DMS153 (cell line): ENCODE measurements at regions not wholly inside any gene's neighbourhood (a gene's known extent, or its start where the extent isn't known, plus 50 kb on each side); places are given as distances from the start of the nearest gene placed in this dataset.
"Not testable (repeated sequence)": the region's sequence is repeated elsewhere in the genome, so short reads cannot be mapped to it uniquely, and the experiment has no call there.

ENCODE experiments used
- DNase-seq: peaks from one replicate; lab custom pipeline; 2025; lab: John Stamatoyannopoulos, UW

DNA sequence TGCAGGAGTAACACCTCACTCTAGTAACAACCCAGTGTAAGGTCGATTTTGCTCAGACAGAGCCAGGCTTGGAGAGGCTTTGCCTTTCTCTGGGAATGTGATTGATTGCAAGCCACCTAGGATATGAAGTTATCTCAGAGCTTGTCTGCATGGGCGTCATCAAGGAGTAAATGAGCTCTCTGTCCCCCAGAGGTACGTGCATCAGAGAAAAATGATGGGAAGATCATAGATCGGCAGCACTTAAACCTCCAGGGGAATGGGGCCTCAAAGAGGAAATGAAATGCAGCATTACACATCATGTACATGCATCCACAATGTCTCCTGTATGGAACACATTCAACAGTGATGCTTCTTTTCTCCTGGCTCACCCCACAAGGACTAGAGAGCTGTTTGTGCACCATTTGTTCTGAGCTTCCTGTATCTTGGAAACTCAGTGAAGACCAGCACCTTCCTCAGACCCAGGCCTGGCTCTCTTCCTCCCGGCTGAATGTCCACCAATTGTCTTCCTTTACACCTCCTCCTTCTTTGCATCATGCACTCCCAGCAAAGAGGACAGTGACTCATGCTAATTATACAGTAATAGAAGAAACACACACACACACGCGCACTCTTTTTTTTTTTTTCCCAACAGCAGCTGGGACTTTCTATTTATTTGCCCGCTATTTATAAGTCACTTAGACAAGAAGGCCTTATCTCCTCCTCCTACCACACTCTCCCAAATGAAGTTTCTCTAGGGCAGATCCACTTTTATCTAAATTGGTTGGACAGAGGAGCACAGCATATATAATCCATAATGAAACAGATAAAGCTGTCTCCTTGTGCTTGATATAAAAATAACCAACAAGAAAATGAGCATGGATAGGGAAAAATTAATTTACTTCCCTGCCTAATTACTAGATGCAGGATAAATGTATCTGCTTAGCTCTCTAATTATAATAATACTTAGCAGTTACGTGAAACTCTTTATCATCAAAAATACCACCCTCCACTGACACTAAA is 990.7 kb downstream of the CCSER2 start:
- peak; percentile 43 for DNase-seq

- no peak for DNase-seq
These were observed 991.4 kb downstream of the CCSER2 start for GRCh38 chr10:85319826-85320225.

DNA sequence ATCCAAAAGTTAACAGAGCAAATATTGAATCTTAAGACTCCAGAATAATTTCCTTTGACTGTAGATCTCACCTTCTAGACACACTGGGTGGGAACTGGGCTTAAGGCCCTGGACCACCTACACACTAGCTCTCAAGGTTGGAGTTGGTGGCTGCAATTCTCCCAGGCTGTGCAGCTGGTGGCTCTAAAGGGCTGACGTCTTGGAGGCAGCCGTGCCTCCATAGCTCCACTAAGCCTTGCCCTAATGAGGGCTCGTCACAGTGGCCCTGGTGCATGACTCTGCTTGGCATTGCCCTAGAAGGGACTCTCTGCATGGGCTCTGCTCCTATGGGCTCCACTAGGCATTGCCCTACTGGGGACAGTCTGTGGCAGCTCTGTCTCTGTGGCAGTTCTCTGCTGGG is 1005.2 kb downstream of the CCSER2 start:
- DNase-seq = no peak

- DNase-seq = no peak
These were observed 1004.2 kb downstream of the GRID1 start for GRCh38 chr10:85362401-85362800.

GRCh38 chr10:85377029-85377806 is 989.4 kb downstream of the GRID1 start:
- DNase-seq = no peak

GRCh38 chr10:85379338-85379737 is 987.3 kb downstream of the GRID1 start:
- no peak for DNase-seq

DNA sequence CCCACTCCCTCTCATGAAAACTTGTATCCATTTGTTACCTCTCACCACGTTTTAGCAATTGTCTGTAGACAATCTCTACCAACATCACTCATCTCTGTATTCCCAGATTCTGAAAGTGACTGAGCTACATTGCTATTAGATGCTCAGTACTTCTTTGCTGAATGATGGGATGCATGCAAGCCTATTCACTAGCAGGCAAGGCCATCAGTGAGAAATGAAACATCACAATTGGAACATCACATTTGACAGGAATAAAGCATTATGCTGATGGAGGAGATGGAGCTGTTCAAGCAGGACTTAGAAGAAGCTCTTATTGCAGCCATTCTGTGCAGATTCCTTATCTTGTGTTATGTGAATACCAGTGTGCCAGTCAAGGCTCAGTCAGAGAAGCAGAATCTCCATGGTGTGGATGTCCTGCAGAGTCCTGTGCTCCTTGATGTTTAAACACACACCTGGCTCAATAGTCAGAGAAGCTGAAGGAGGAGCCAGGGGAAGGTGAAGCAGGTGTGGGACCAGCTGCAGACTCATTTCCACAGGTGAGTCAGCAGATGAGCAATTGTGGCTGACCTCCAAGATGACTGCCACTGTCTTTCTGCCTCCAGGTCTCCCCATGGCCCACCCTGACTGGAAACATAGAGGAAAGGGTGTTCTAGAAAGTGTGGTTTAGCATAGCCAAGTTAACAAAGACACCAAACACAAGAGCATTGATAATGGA is 965.5 kb downstream of the GRID1 start:
- DNase-seq = no peak

GRCh38 chr10:85402541-85402940 is 964.1 kb downstream of the GRID1 start:
- DNase-seq = no peak

DNA sequence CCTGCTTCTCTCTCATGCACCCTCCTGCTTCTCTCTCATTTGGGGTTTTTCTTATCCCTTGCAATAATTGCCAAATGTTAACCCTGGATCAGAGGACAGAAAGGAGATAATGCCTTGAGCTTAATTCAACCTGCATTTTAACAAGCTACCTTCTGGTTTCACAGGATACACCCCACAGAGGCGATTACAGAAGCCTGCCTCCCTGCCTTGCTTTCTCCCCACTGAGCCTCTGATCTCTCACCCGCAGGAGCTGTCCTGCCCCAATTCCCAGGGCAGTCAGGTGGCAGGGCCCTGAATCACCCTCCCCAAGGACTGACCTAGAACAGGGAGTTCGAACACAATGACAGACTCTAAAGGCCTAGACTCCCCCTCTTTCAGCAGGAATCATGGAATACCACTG is 959.5 kb downstream of the GRID1 start:
- no peak for DNase-seq

DNA sequence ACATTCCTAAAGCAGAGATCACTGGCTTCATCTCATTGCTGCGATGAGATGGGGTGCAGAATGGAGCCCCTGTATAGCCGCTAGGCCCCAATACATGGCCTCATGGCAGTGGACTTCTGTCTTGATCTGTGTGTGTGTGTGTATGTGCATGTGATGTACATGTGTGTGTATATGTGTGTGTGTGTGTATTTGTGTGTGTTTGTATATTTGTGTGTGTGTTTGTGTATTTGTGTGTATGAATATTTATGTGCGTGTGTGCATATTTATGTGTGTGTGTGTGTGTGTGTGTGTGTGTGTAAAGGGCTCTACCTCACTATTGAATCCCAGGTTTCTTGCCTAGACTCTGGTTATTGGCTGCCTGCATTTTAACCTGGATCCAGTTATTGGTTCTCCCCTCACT is 958.2 kb downstream of the GRID1 start:
- no peak for DNase-seq

DNA sequence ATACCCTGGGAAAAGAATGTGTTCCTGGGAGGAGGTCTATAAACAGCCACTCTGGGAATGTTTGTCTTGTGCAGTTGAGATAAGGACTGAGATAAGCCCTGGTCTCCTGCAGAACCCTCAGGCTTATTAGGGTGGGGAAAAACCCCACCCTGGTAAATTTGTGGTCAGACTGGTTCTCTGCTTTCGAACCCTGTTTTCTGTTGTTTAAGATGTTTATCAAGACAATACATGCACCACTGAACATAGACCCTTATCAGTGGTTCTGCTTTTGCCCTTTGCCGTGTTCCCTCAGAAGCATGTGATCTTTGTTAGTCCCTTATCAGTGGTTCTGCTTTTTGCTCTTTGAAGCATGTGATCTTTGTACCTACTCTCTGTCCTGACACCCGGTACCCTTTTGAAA is 956.0 kb downstream of the GRID1 start:
- DNase-seq = not testable (repeated sequence)

- DNase-seq = no peak
These were observed 953.0 kb downstream of the GRID1 start for GRCh38 chr10:85413570-85413969.

DNA sequence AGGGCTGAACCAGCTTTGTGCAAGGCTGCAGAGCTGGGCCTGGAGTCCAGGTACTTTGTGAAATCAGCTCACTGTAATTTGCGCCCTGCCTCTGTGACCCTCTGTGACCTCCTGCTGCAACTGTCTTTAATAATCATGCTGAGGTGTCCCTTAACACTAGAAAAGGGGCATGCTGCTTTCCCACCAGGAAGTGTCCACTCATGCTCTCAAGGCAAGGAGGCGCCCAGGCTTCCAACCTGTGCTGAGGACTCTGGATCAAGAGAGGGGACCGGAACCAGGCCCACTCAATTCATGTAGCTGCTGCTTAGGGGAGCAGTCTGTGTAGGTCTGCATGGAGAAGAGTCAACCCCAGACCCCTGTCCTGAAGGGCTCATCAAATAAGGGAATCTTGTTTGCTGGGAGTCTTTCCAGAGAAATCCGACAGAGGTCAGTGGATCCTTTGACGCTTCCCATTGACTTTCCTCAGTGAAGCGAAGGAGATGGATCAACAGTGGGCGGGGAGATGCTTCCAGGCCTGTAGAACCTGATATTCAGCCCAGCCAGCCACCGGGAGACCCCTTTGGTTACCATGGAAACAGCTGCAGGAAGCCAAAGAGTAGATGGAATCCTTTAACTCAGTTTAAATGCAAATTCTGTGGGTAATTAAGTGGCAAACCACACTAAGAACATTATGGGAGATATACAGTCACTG is 945.9 kb downstream of the GRID1 start:
- no peak for DNase-seq

- no peak for DNase-seq
These were observed 945.2 kb downstream of the GRID1 start for GRCh38 chr10:85421421-85421820.

GRCh38 chr10:85429126-85429525 is 937.5 kb downstream of the GRID1 start:
- DNase-seq = no peak

DNA sequence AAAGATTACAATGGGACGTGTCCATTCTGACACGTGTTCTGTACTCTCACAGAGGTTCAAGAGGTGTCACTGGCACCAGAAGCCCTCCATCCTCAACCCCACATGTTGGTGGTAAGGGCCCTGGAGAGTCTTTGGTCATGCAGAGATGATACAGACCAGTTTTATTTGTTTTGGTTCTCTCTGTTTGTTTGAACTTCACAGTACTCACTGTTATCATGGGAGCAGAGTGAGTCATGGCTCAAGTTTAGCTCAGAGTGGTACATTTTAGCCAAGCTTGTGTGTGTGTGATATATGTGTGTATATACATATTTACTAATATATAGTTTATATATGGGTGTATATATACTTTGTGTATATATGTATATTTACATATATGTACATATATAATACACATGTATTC is 935.6 kb downstream of the GRID1 start:
- DNase-seq = no peak

GRCh38 chr10:85433248-85433647 is 933.3 kb downstream of the GRID1 start:
- DNase-seq = no peak

DNA sequence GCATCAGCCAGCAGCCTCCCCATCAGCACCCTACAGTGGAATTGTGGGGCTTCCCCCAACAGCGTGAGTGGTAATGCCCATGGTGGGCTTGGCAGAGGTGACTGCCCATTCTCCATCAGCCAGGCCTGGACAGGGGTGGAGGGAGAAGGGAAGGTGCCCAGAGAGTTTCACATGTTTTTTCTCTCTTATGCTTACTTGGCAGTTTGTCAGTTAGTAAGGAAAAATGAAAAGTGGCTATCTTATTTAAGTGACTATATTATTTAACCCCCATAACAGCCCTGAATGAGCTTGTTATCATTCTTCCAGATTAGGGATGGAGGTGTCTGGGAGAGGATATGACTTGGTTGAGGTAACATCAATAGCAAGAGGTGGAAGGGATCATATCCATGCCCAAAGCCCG is 921.7 kb downstream of the GRID1 start:
- DNase-seq = no peak

DNA sequence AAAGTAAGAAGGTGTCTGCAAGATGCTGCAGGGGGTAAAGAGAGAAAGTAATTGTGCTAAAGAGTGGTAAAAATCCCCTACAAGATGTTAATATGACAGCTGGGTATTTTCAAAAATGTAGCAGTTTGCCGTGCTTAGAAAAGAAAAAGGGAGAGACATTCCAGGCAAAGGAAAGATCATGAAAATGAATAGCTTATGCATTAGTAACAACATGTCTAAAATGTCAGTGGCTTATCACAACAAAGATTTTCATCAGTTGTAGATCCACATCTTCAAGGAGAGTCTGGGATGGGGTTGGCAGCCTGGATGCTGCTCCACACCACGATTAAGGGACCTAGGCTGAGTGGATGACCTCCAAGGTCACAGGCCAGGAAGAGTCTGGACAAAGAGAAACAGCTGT is 920.9 kb downstream of the GRID1 start:
- DNase-seq = no peak

DNA sequence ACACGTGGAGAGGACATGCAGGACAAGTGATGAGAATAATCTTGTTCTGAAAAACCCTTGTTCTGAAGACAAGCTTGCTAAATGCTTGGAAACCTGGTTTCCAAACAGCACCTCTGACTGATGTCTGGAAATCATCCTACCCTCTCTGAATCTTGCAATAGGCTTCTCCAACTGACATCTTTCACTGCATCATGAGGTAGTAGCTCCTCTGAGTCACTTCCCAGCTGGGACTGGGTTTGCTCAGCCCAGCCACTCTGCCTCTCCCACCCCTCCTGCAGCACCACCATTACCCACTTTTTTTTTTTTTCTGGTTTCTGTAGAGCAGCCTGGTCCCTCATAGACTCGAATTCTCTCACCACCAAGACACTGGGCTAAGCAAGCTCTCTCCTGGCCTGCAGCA is 919.8 kb downstream of the GRID1 start:
- no peak for DNase-seq

DNA sequence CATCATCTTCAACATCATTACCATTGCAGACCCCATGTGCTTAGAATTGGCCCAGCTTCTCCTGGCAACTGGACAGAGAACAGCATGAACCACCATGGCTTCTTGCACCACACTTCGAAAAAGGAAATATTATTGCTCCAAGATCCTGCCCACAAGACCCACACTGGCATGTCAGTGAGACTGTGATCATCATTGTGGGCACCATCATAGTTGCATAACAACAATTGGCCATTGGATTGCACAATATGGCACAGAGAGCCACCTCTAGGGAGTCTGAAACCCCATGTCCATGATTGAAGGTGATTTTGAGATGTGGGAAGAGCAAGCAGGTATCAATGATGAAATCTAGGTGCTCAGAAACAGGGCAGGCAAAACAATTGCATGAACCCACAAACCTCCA is 918.9 kb downstream of the GRID1 start:
- DNase-seq = no peak

GRCh38 chr10:85448716-85449115 is 917.9 kb downstream of the GRID1 start:
- DNase-seq = no peak
